ENCODE measurements at regions not wholly inside any gene's neighbourhood (a gene's known extent, or its start where the extent isn't known, plus 50 kb on each side); places are given as distances from the start of the nearest gene placed in this dataset.

DNA sequence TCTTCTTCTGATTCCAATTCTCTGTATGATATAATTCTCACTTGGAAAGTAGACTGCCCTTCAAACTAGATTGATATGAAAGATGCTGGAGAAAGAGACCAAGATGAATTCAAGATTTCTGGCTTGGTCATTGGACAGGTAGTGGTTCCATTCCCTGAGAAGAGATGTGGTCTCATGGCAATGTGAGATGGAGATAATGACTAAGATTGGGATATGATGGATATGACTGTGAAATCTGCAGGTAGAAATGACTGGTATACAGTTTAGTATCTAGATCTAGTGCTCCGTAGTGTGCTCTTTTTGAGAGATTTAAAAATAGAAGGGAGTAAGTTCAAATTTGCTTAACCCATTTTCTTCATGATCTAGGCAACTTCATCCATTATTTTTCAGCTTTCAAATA is 425.4 kb upstream of the TRIB2 start:
- H3K27me3 ChIP-seq = no peaks in the 10 kb centered on the region
- intact Hi-C loops (cut with DNase I; ENCODE audit: low total_unique reads) = no loop called here
- H3K27ac ChIP-seq = no peak overlapping the region
- no peak for TF ChIP-seq POLR2A (IDR thresholded peaks at IDR 0.05)
- TF ChIP-seq, protein P1, sequence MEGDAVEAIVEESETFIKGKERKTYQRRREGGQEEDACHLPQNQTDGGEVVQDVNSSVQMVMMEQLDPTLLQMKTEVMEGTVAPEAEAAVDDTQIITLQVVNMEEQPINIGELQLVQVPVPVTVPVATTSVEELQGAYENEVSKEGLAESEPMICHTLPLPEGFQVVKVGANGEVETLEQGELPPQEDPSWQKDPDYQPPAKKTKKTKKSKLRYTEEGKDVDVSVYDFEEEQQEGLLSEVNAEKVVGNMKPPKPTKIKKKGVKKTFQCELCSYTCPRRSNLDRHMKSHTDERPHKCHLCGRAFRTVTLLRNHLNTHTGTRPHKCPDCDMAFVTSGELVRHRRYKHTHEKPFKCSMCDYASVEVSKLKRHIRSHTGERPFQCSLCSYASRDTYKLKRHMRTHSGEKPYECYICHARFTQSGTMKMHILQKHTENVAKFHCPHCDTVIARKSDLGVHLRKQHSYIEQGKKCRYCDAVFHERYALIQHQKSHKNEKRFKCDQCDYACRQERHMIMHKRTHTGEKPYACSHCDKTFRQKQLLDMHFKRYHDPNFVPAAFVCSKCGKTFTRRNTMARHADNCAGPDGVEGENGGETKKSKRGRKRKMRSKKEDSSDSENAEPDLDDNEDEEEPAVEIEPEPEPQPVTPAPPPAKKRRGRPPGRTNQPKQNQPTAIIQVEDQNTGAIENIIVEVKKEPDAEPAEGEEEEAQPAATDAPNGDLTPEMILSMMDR (IDR thresholded peaks at IDR 0.05) = no peak
- H3K36me3 ChIP-seq (ENCODE audit: low read depth, missing control alignments) = no peaks in the 10 kb centered on the region
- H3K4me3 ChIP-seq = no peak overlapping the region
- no peak for DNase-seq
- no peaks in the 10 kb centered on the region for H3K9me3 ChIP-seq
- no peaks in the 10 kb centered on the region for H3K4me1 ChIP-seq
- WGBS, 2 donors = 73 to 94% methylated on average over 1 of the region's 1 CpG

DNA sequence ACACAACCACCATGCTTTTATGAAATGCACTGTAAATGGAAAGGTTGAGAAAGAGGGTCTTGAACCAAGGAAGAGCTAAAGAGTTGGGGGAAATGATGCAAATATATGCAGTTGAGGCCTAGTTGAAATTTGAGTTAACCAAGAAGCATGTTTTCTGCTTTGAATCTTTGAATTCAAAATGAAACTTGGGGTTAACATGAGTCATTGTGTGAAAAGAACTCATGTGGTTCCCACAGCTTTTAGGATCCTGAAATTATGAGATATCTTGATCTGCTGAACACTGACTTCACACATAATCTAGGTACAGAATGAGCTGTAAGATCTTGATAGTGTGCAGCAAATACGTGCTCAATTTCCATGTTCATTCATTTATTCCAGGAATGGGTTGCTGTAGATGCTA is 422.9 kb upstream of the TRIB2 start:
- WGBS, 2 donors = 70 to 72% methylated on average over 1 of the region's 1 CpG
- H3K4me1 ChIP-seq = no peaks in the 10 kb centered on the region
- no peaks in the 10 kb centered on the region for H3K36me3 ChIP-seq (ENCODE audit: low read depth, missing control alignments)
- H3K9me3 ChIP-seq = no peaks in the 10 kb centered on the region
- no peak overlapping the region for H3K27ac ChIP-seq
- H3K27me3 ChIP-seq = no peaks in the 10 kb centered on the region
- TF ChIP-seq, protein P1 (IDR thresholded peaks at IDR 0.05) = no peak
- no peak for TF ChIP-seq POLR2A (IDR thresholded peaks at IDR 0.05)
- intact Hi-C loops (cut with DNase I; ENCODE audit: low total_unique reads) = no loop called here
- no peak overlapping the region for H3K4me3 ChIP-seq
- DNase-seq = no peak

DNA sequence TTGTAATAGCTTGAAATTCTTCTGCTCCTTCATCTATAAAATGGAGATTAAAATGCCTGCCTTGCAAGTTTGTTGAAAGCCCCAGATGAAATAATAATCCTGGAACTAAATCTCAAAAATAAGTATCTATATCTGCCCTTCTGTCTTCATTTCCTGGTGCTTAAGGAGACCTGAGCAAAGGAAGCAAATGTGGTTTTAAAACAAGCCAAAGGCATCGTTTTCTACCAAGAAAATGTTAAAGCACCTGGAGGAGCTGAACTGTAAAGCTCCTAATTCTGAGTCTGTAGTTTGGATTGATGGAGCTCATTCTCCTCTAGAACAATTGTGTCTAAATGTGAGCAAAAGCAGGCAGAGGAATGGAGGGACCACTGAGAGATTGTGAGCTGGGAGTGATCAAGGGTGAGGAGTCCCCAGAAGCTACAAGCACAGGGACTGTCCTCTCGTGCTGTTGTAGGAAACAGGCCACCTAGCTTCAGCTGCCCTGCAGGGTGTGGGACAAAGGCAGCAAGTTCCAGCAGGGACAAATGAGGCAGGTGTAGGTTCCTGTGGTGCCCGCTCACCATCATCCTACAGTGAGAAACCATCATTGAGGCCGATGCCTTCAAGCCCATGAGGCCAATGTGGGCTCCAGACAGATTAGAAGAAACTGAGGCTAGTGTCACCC is 420.7 kb upstream of the TRIB2 start:
- TF ChIP-seq POLR2A (IDR thresholded peaks at IDR 0.05) = no peak
- TF ChIP-seq, protein P1 (IDR thresholded peaks at IDR 0.05) = no peak
- Histone ChIP-seq H3K9me3 (no peaks in the 10 kb centered on the region), H3K27ac (no peak overlapping the region), H3K27me3 (no peaks in the 10 kb centered on the region), H3K4me3 (no peak overlapping the region), H3K4me1 (no peaks in the 10 kb centered on the region), H3K36me3 (ENCODE audit: low read depth, missing control alignments) (no peaks in the 10 kb centered on the region)
- no peak for DNase-seq
- 83 to 89% methylated on average over 2 to 4 of the region's 4 CpGs for WGBS, 2 donors
- intact Hi-C loops (cut with DNase I; ENCODE audit: low total_unique reads) = no loop called here

DNA sequence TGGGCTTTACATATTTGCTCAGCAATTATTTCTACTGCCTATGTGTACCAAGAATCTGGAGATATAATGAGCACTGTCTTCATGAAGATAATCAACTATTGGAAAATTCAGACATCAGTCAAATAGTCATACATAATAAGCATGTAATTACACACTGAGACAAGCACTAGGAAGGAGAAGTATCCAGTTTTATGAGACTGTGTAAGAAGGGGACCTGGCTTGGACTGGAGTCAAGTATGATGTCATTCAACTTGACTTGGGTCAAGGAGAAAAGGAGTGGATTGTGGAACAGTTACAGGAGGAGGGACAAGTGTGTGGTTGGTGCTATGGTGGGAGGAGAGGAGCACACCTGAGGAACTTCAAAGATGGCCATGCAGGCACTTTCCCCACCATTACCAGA is 419.8 kb upstream of the TRIB2 start:
- TF ChIP-seq POLR2A (IDR thresholded peaks at IDR 0.05) = no peak
- intact Hi-C loops (cut with DNase I; ENCODE audit: low total_unique reads) = no loop called here
- Histone ChIP-seq H3K4me1 (no peaks in the 10 kb centered on the region), H3K36me3 (ENCODE audit: low read depth, missing control alignments) (no peaks in the 10 kb centered on the region), H3K27ac (no peak overlapping the region), H3K27me3 (no peaks in the 10 kb centered on the region), H3K9me3 (no peaks in the 10 kb centered on the region), H3K4me3 (no peak overlapping the region)
- no peak for DNase-seq

DNA sequence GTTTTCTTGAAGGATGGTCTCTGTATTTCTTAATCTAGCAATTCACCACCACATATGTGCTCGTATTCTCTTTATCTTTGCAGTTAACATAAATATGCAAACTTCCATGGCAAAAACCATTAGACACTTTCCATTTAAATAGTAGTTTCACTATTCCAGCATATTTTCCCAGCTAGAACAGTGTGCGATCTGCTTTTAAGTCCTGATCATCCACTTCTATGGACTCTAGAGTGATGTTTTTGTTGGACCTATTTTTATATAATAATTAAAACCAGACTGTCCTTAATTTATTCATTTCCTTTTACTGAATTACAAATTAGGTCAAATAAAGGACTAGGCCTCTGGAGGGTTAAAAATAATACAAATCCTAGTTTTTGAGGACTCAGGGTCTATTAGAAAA is 418.4 kb upstream of the TRIB2 start:
- no peaks in the 10 kb centered on the region for H3K36me3 ChIP-seq (ENCODE audit: low read depth, missing control alignments)
- 73 to 78% methylated on average over 2 of the region's 2 CpGs for WGBS, 2 donors
- intact Hi-C loops (cut with DNase I; ENCODE audit: low total_unique reads) = no loop called here

More for the DNA sequence above, 418.4 kb upstream of the TRIB2 start:
- no peak for DNase-seq
- H3K4me3 ChIP-seq = no peak overlapping the region
- no peaks in the 10 kb centered on the region for H3K4me1 ChIP-seq
- no peaks in the 10 kb centered on the region for H3K9me3 ChIP-seq
- no peak overlapping the region for H3K27ac ChIP-seq
- TF ChIP-seq POLR2A (IDR thresholded peaks at IDR 0.05) = no peak
- TF ChIP-seq, protein P1 (IDR thresholded peaks at IDR 0.05) = no peak
- H3K27me3 ChIP-seq = no peaks in the 10 kb centered on the region
